ENCODE measurements at regions not wholly inside any gene's neighbourhood (a gene's known extent, or its start where the extent isn't known, plus 50 kb on each side); places are given as distances from the start of the nearest gene placed in this dataset.

DNA sequence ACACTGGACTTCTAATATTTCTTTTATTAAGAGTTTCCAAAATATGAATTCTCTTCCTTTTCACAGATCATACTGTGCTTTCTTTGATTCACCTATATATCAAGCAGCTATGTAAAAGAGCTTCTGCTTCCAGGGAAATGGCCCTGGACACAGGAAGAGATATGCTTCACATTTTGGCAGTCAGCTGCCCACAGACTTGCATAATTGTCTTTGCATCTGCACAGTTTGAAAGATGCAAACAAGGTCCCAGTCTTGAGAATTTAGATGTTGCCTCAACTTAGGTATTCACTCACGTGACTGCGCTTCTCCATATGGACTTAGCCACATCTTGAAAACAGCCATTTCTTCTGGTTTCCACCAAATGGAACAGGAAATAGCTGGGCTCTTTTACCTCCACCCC, 92.3 kb upstream of the POU2AF2 start:
- Histone ChIP-seq H3K27me3 (ENCODE audit: control insufficient read depth in 1 of 2, insufficient read depth in 2 of 2, low read length in 2 of 2) (no peaks in the 10 kb centered on the region), H3K27ac (ENCODE audit: low read depth, low read length) (no peak overlapping the region), H3K36me3 (ENCODE audit: control insufficient read depth in 1 of 2, insufficient read depth in 2 of 2, low read length in 2 of 2) (no peaks in the 10 kb centered on the region), H3K4me3 (ENCODE audit: low read depth in 1 of 2, low read length in 2 of 2) (no peak overlapping the region), H3K9me3 (ENCODE audit: control insufficient read depth in 1 of 2, low read length in 2 of 2) (no peaks in the 10 kb centered on the region), H3K9ac (ENCODE audit: low read depth in 1 of 2, low read length in 2 of 2) (no peak overlapping the region), H3K4me1 (ENCODE audit: control insufficient read depth in 1 of 2, insufficient read depth in 2 of 2, low read length in 2 of 2) (no peaks in the 10 kb centered on the region)

DNA sequence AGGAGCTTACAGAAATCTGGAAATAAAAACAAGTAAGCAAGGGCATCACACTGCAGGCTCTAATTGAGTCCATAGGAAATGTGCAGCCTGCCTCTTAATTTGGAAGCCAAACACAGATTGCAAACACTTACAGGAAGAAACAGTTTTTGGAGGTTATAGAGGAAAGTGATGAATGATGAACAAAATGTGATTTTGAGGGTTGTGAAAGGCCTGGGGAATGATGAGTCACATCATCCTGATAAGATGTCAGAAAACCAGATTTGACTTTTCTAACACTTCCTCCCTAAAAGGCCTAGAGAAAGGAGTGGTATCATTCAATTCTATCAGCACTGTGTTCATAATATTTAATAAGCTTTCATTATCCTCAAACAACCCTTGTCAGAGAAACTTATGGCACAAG, 96.6 kb upstream of the POU2AF2 start:
- no peaks in the 10 kb centered on the region for H3K27me3 ChIP-seq (ENCODE audit: control insufficient read depth in 1 of 2, insufficient read depth in 2 of 2, low read length in 2 of 2)
- H3K4me3 ChIP-seq (ENCODE audit: low read depth in 1 of 2, low read length in 2 of 2), result no peak overlapping the region
- no peaks in the 10 kb centered on the region for H3K36me3 ChIP-seq (ENCODE audit: control insufficient read depth in 1 of 2, insufficient read depth in 2 of 2, low read length in 2 of 2)
- H3K27ac ChIP-seq (ENCODE audit: low read depth, low read length), result no peak overlapping the region
- no peak overlapping the region for H3K9ac ChIP-seq (ENCODE audit: low read depth in 1 of 2, low read length in 2 of 2)
- H3K4me1 ChIP-seq (ENCODE audit: control insufficient read depth in 1 of 2, insufficient read depth in 2 of 2, low read length in 2 of 2), result no peaks in the 10 kb centered on the region
- no peaks in the 10 kb centered on the region for H3K9me3 ChIP-seq (ENCODE audit: control insufficient read depth in 1 of 2, low read length in 2 of 2)

DNA sequence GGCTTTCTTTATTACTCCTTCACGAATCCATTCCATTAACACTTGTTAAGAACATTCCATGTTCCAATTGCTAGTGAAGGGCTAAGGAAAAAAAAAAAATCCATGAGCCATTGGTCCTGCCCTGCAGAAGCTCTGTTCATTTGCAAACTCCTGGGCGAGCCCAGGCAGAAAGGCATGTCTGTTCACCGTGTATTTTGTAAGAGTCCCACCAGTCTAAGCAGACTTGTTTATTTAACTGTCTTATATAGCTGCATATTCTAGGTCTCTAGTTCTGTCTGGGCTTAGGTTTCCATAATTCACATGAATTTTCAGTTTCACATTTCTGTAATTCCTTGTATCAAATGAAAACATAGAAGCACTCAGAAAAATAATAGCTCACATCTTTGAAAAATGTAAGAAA, 97.4 kb upstream of the POU2AF2 start:
- Histone ChIP-seq H3K27me3 (ENCODE audit: control insufficient read depth in 1 of 2, insufficient read depth in 2 of 2, low read length in 2 of 2) (no peaks in the 10 kb centered on the region), H3K27ac (ENCODE audit: low read depth, low read length) (no peak overlapping the region), H3K4me1 (ENCODE audit: control insufficient read depth in 1 of 2, insufficient read depth in 2 of 2, low read length in 2 of 2) (no peaks in the 10 kb centered on the region), H3K9ac (ENCODE audit: low read depth in 1 of 2, low read length in 2 of 2) (no peak overlapping the region), H3K9me3 (ENCODE audit: control insufficient read depth in 1 of 2, low read length in 2 of 2) (no peaks in the 10 kb centered on the region), H3K36me3 (ENCODE audit: control insufficient read depth in 1 of 2, insufficient read depth in 2 of 2, low read length in 2 of 2) (no peaks in the 10 kb centered on the region), H3K4me3 (ENCODE audit: low read depth in 1 of 2, low read length in 2 of 2) (no peak overlapping the region)

DNA sequence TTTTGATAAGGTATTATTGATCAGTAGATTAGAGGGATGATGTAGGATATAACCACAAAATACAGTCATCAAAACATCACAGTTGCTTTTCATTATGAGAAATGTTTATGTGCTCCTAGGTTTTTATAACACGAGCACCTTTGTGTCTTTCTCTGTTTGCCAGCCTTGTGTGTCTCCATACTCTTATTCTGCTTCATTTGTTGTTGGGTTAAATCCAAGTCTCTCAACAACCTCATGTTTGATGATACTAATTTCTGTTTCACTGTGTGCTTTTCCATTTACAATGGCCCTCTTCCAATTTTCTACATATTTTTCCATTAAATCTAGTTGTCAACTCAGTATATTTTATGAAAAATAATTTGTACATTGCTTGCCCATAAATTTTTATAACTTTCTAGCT, 107.7 kb upstream of the POU2AF2 start:
- Histone ChIP-seq H3K27ac (ENCODE audit: low read depth, low read length) (no peak overlapping the region), H3K9ac (ENCODE audit: low read depth in 1 of 2, low read length in 2 of 2) (no peak overlapping the region), H3K9me3 (ENCODE audit: control insufficient read depth in 1 of 2, low read length in 2 of 2) (no peaks in the 10 kb centered on the region), H3K36me3 (ENCODE audit: control insufficient read depth in 1 of 2, insufficient read depth in 2 of 2, low read length in 2 of 2) (no peaks in the 10 kb centered on the region), H3K4me1 (ENCODE audit: control insufficient read depth in 1 of 2, insufficient read depth in 2 of 2, low read length in 2 of 2) (no peaks in the 10 kb centered on the region), H3K4me3 (ENCODE audit: low read depth in 1 of 2, low read length in 2 of 2) (no peak overlapping the region), H3K27me3 (ENCODE audit: control insufficient read depth in 1 of 2, insufficient read depth in 2 of 2, low read length in 2 of 2) (no peaks in the 10 kb centered on the region)

DNA sequence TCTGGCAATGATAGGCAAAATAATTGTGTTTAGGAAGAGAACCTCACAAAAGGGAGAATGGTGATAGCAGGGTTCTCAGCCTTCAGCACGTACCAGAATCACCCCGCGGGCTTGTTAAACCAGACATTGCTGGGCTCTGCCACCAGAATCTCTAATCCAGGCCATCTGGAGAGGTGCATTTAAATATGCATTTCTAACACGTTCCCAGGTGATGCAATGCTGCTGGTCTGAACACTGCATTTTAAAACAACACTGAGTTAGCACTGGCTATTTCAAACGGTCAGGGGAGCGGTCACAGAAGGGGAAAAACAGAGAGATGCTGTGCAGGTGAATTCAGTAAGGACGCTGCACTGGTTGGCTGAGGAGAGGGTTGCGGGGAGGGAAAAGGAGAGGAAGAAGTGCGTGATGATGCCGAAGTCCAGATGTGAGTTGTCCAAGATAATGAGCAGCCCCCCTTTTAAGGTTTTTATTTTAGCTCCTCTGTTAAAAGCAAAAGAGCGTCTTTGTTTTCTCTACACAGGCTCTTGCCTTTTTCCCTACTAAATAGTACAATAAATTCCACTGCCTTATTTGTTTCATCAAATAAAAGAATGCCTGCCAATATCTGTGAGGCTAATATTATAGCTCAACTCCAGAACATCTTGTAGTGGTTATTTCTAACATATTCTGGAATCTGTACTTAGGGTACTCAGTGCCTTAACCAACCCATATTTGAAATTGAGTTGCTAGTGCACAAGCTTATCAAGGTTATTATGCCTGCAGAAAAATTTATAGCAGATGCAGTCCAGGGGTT, 109.6 kb upstream of the POU2AF2 start:
- H3K4me3 ChIP-seq (ENCODE audit: low read depth in 1 of 2, low read length in 2 of 2), result no peak overlapping the region
- no peaks in the 10 kb centered on the region for H3K9me3 ChIP-seq (ENCODE audit: control insufficient read depth in 1 of 2, low read length in 2 of 2)
- H3K4me1 ChIP-seq (ENCODE audit: control insufficient read depth in 1 of 2, insufficient read depth in 2 of 2, low read length in 2 of 2), result no peaks in the 10 kb centered on the region
- H3K9ac ChIP-seq (ENCODE audit: low read depth in 1 of 2, low read length in 2 of 2), result no peak overlapping the region
- no peaks in the 10 kb centered on the region for H3K36me3 ChIP-seq (ENCODE audit: control insufficient read depth in 1 of 2, insufficient read depth in 2 of 2, low read length in 2 of 2)
- no peaks in the 10 kb centered on the region for H3K27me3 ChIP-seq (ENCODE audit: control insufficient read depth in 1 of 2, insufficient read depth in 2 of 2, low read length in 2 of 2)
- H3K27ac ChIP-seq (ENCODE audit: low read depth, low read length), result no peak overlapping the region

DNA sequence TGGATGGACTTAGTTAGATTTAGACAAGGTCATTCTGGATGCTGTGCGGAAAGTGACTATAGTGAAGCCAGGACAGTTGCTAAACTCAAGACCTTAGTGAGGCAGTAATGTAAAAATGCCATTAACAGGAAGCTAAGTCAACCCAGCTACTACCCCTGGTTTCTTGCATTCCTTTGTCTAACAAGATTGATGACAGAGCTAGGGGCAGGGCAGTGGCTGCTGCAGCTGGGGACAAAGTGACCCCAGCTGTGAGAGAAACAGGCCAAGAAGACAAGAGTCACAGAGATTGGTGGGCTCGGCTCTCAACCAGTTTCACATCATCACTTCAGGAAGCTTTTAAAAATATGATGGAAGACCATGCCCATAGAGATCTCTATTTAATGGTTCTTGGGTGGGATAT, 110.4 kb upstream of the POU2AF2 start:
- Histone ChIP-seq H3K9ac (ENCODE audit: low read depth in 1 of 2, low read length in 2 of 2) (no peak overlapping the region), H3K27ac (ENCODE audit: low read depth, low read length) (no peak overlapping the region), H3K27me3 (ENCODE audit: control insufficient read depth in 1 of 2, insufficient read depth in 2 of 2, low read length in 2 of 2) (no peaks in the 10 kb centered on the region), H3K36me3 (ENCODE audit: control insufficient read depth in 1 of 2, insufficient read depth in 2 of 2, low read length in 2 of 2) (no peaks in the 10 kb centered on the region), H3K4me1 (ENCODE audit: control insufficient read depth in 1 of 2, insufficient read depth in 2 of 2, low read length in 2 of 2) (no peaks in the 10 kb centered on the region), H3K4me3 (ENCODE audit: low read depth in 1 of 2, low read length in 2 of 2) (no peak overlapping the region), H3K9me3 (ENCODE audit: control insufficient read depth in 1 of 2, low read length in 2 of 2) (no peaks in the 10 kb centered on the region)

GRCh38 chr11:111128076-111128870, 117.3 kb upstream of the POU2AF2 start:
- Histone ChIP-seq H3K27ac (ENCODE audit: low read depth, low read length) (no peak overlapping the region), H3K9me3 (ENCODE audit: control insufficient read depth in 1 of 2, low read length in 2 of 2) (no peaks in the 10 kb centered on the region), H3K4me1 (ENCODE audit: control insufficient read depth in 1 of 2, insufficient read depth in 2 of 2, low read length in 2 of 2) (no peaks in the 10 kb centered on the region), H3K9ac (ENCODE audit: low read depth in 1 of 2, low read length in 2 of 2) (no peak overlapping the region), H3K36me3 (ENCODE audit: control insufficient read depth in 1 of 2, insufficient read depth in 2 of 2, low read length in 2 of 2) (no peaks in the 10 kb centered on the region), H3K27me3 (ENCODE audit: control insufficient read depth in 1 of 2, insufficient read depth in 2 of 2, low read length in 2 of 2) (no peaks in the 10 kb centered on the region), H3K4me3 (ENCODE audit: low read depth in 1 of 2, low read length in 2 of 2) (no peak overlapping the region)

- Histone ChIP-seq H3K27me3 (ENCODE audit: control insufficient read depth in 1 of 2, insufficient read depth in 2 of 2, low read length in 2 of 2) (no peaks in the 10 kb centered on the region), H3K4me3 (ENCODE audit: low read depth in 1 of 2, low read length in 2 of 2) (no peak overlapping the region), H3K9ac (ENCODE audit: low read depth in 1 of 2, low read length in 2 of 2) (no peak overlapping the region), H3K4me1 (ENCODE audit: control insufficient read depth in 1 of 2, insufficient read depth in 2 of 2, low read length in 2 of 2) (no peaks in the 10 kb centered on the region), H3K27ac (ENCODE audit: low read depth, low read length) (no peak overlapping the region), H3K36me3 (ENCODE audit: control insufficient read depth in 1 of 2, insufficient read depth in 2 of 2, low read length in 2 of 2) (no peaks in the 10 kb centered on the region), H3K9me3 (ENCODE audit: control insufficient read depth in 1 of 2, low read length in 2 of 2) (no peaks in the 10 kb centered on the region)
These were observed 120.8 kb upstream of the POU2AF2 start for GRCh38 chr11:111124724-111125123.

- no peaks in the 10 kb centered on the region for H3K36me3 ChIP-seq (ENCODE audit: control insufficient read depth in 1 of 2, insufficient read depth in 2 of 2, low read length in 2 of 2)
- no peaks in the 10 kb centered on the region for H3K27me3 ChIP-seq (ENCODE audit: control insufficient read depth in 1 of 2, insufficient read depth in 2 of 2, low read length in 2 of 2)
- no peaks in the 10 kb centered on the region for H3K9me3 ChIP-seq (ENCODE audit: control insufficient read depth in 1 of 2, low read length in 2 of 2)
- no peak overlapping the region for H3K27ac ChIP-seq (ENCODE audit: low read depth, low read length)
- no peak overlapping the region for H3K4me3 ChIP-seq (ENCODE audit: low read depth in 1 of 2, low read length in 2 of 2)
- H3K4me1 ChIP-seq (ENCODE audit: control insufficient read depth in 1 of 2, insufficient read depth in 2 of 2, low read length in 2 of 2), result no peaks in the 10 kb centered on the region
- no peak overlapping the region for H3K9ac ChIP-seq (ENCODE audit: low read depth in 1 of 2, low read length in 2 of 2)
These were observed 121.8 kb upstream of the POU2AF2 start for GRCh38 chr11:111123463-111124398.
